GM12878 (cell line): ENCODE measurements at regions not wholly inside any gene's neighbourhood (a gene's known extent, or its start where the extent isn't known, plus 50 kb on each side); places are given as distances from the start of the nearest gene placed in this dataset.
A peak's percentile ranks its signal among the peaks of the same experiment; 100 is the strongest.

Experiments
- ATAC-seq: fragments of 200-7000 bp; cut with Tn5 transposase; 3 replicates; pipeline ENCODE4 v1.9.1; 2020; ENCODE audit warnings: mild to moderate bottlenecking, moderate library complexity
- BruUV-seq: library from RNA; stranded (reverse); fragments of 400-500 nt; replicated peaks from 2 replicates; lab custom pipeline; 2021; lab: Mats Ljungman, UMichigan
- CTCF ChIA-PET: fragments of 300-600 bp; sonication (Branson Sonifier 250); formaldehyde crosslinking; extraction: SDS; loops from one replicate; lab custom pipeline; 2021; ENCODE audit warnings: inconsistent platforms; lab: Yijun Ruan, JAX
- POLR2A ChIA-PET: fragments of 350-600 bp; formaldehyde crosslinking; extraction: SDS; loops from one replicate; lab custom pipeline; 2021; ENCODE audit warnings: inconsistent platforms; lab: Charles Lee
- RAD21 ChIA-PET: fragments of 300-600 bp; sonication (Branson Sonifier 250); formaldehyde crosslinking; loops from one replicate; lab custom pipeline; 2023; ENCODE audit warnings: antibody characterized with exemption; ENCODE audit not compliant: unreplicated experiment; lab: Charles Lee
- SMC1A ChIA-PET: fragments of 300-600 bp; sonication (Branson Sonifier 250); formaldehyde crosslinking; loops from one replicate; lab custom pipeline; 2023; ENCODE audit not compliant: unreplicated experiment, uncharacterized antibody; lab: Charles Lee
- DNase-seq: peaks from one replicate; pipeline ENCODE4 v3.0.0-alpha.2; 2011; ENCODE audit warnings: low read depth, low spot score
- FAIRE-seq: peaks from 3 replicates; lab custom pipeline; 2011; peaks lifted over from hg19 to GRCh38; lab: Jason Lieb, UNC
- H2AFZ ChIP-seq: 2 replicates; pipeline ENCODE4 v1.6.0; 2011; ENCODE audit warnings: low read depth, low read length, control low read depth; ENCODE audit not compliant: control insufficient read depth
- H3K27ac ChIP-seq: 2 replicates; pipeline ENCODE4 v1.5.1; 2011; ENCODE audit warnings: control low read depth; ENCODE audit not compliant: control insufficient read depth, insufficient read depth
- H3K27me3 ChIP-seq, 2 experiments: replicated peaks in 1 of 2; 2 replicates each; pipeline versions ENCODE4 v1.6.0 to v1.6.1; 2011; ENCODE audit warnings: low read length in 1 of 2; ENCODE audit not compliant: control insufficient read depth in 2 of 2, insufficient read depth in 2 of 2
- H3K36me3 ChIP-seq, 2 experiments: 2 replicates each; pipeline ENCODE4 v1.5.1; 2011; ENCODE audit warnings: low read length in 1 of 2; ENCODE audit not compliant: control insufficient read depth in 2 of 2, insufficient read depth in 2 of 2
- H3K4me1 ChIP-seq: 2 replicates; pipeline ENCODE4 v1.6.1; 2011; ENCODE audit warnings: mild to moderate bottlenecking, low read length, moderate library complexity, mixed read lengths; ENCODE audit not compliant: control insufficient read depth, insufficient read depth
- H3K4me2 ChIP-seq: 2 replicates; pipeline ENCODE4 v1.6.0; 2011; ENCODE audit warnings: control low read depth; ENCODE audit not compliant: control insufficient read depth, insufficient read depth
- H3K4me3 ChIP-seq: fragments of 200-600 bp; sonication (generic); 2 replicates; pipeline ENCODE4 v1.5.1; 2016
- H3K79me2 ChIP-seq: 2 replicates; pipeline ENCODE4 v1.6.0; 2011; ENCODE audit warnings: low read length; ENCODE audit not compliant: control insufficient read depth, insufficient read depth
- H3K9ac ChIP-seq: 2 replicates; pipeline ENCODE4 v1.8.0; 2011; ENCODE audit warnings: low read length, control low read depth, mixed read lengths; ENCODE audit not compliant: control insufficient read depth, insufficient read depth
- H3K9me3 ChIP-seq: replicated peaks from 3 replicates; pipeline ENCODE4 v1.5.1; 2011; ENCODE audit warnings: mild to moderate bottlenecking, low read length; ENCODE audit not compliant: control insufficient read depth, insufficient read depth
- H4K20me1 ChIP-seq: 2 replicates; pipeline ENCODE4 v1.6.0; 2011; ENCODE audit not compliant: control insufficient read depth, insufficient read depth
- E4F1 ChIP-seq: fragments of 450-650 bp; IDR thresholded peaks from 2 replicates; pipeline ENCODE4 v1.6.1; 2018; ENCODE audit warnings: borderline replicate concordance, mild to moderate bottlenecking; ENCODE audit not compliant: partially characterized antibody
- FOXM1 ChIP-seq: IDR thresholded peaks from 2 replicates; pipeline ENCODE4 v1.6.1; 2012; ENCODE audit warnings: low read depth, mild to moderate bottlenecking, inconsistent platforms, low read length, moderate library complexity
- MYB ChIP-seq: fragments of 150-350 bp; IDR thresholded peaks from 2 replicates; pipeline ENCODE4 v1.6.1; 2014; ENCODE audit warnings: mild to moderate bottlenecking, low read depth, low read length, borderline replicate concordance
- NBN ChIP-seq: fragments of 450-650 bp; IDR thresholded peaks from 2 replicates; pipeline ENCODE4 v1.6.1; 2016
- NR2F1 ChIP-seq: fragments of 450-650 bp; conservative IDR thresholded peaks from 2 replicates; pipeline ENCODE4 v1.6.1; 2017; ENCODE audit warnings: mild to moderate bottlenecking
- SIX5 ChIP-seq: IDR thresholded peaks from 2 replicates; pipeline ENCODE4 v1.6.1; 2011; ENCODE audit warnings: mild to moderate bottlenecking, low read depth, low read length, moderate library complexity; ENCODE audit not compliant: severe bottlenecking
- SMC3 ChIP-seq: IDR thresholded peaks from 2 replicates; pipeline ENCODE4 v1.6.1; 2011; ENCODE audit warnings: low read length, improper control_type of control experiment, borderline replicate concordance
- SREBF2 ChIP-seq: IDR thresholded peaks from 2 replicates; pipeline ENCODE4 v1.6.1; 2012; ENCODE audit warnings: mild to moderate bottlenecking, low read length
- WGBS: methylation state at CpG from one replicate; pipeline ENCODE4 v1.1.6; 2016; ENCODE audit warnings: low lambda C conversion rate; ENCODE audit not compliant: insufficient replicate concordance, insufficient coverage; ENCODE audit errors: missing lambda C conversion rate; 5-methylcytosine and 5-hydroxymethylcytosine counted together
- in situ Hi-C: fragments of 300-500 bp; cut with MboI; formaldehyde crosslinking; loops from 9 replicates; pipeline ENCODE4 v1.14.3; 2018; ENCODE audit warnings: mixed read lengths
- intact Hi-C: fragments of 100-400 bp; cut with micrococcal nuclease; formaldehyde crosslinking; loops from one replicate; pipeline ENCODE4 v1.14.2; 2022; ENCODE audit not compliant: unreplicated experiment
- TF ChIP-seq, protein P1 (sequence below): fragments of 450-650 bp; IDR thresholded peaks from 2 replicates; pipeline ENCODE4 v1.6.1; 2016; ENCODE audit warnings: mild to moderate bottlenecking

DNA sequence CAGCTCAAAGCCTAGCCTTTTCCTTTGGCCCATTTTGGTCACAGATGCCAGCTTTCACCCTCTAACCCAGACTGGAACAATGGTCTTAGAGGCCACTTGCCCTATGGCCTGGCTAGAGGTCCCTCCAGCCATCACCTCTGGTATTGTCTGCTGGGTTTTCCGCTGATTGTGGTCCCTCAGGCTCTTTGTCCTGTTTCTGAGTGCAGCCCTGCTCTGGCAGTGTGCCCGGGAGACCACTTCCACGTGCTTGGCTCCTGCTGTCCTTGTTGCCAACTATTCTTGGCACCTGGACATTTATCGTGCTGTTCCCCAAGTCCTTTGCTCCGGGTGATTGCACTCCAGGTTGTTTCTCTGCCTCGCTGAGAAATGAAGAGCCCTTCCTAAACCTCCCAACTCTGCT, 53.3 kb upstream of the FAM180A start:
- Histone ChIP-seq H3K9me3 (no peaks in the 10 kb centered on the region), H3K4me1 (no peaks in the 10 kb centered on the region), H3K4me3 (no peak overlapping the region), H3K79me2 (no peaks in the 10 kb centered on the region), H3K27me3 (0 out of 4 replicates have a peak, but pooled peaks cover 0 to 2% of the 10 kb centered on the region in 2 experiments), H2AFZ (no peak overlapping the region), H4K20me1 (no peaks in the 10 kb centered on the region), H3K9ac (no peak overlapping the region), H3K27ac (no peak overlapping the region), H3K4me2 (no peak overlapping the region), H3K36me3 (no peaks in the 10 kb centered on the region)
- ChIA-PET POLR2A (no interaction called here), SMC1A (interaction anchor here (2.4 kb wide), 1 partner anchor 206 kb away, joined by 15 read pairs; no protein-coding TSS in a partner anchor), CTCF (interaction anchor here (0.7 to 7.1 kb wide), 5 partner anchors 14 to 1566 kb away, joined by 3 to 81 read pairs (median 5); no protein-coding TSS in a partner anchor), RAD21 (interaction anchor here (1.4 kb wide), 1 partner anchor 207 kb away, joined by 4 read pairs; no protein-coding TSS in a partner anchor)
- in situ Hi-C loops (loop anchor here (5.0 kb wide), 1 partner anchor 205 kb away; no protein-coding TSS in a partner anchor), intact Hi-C loops (loop anchor here (1.0 to 10.0 kb wide), 4 partner anchors 207 to 1790 kb away; no protein-coding TSS in a partner anchor)
- 57% methylated on average over 6 of the region's 6 CpGs for WGBS
- DNase-seq (no peak), ATAC-seq (no peak), FAIRE-seq (no peak)
- TF ChIP-seq SIX5 (no peak), NBN (no peak), MYB (no peak), FOXM1 (no peak)
- BruUV-seq = no TSS peak

GRCh38 chr7:135801045-135801693, 52.6 kb upstream of the FAM180A start:
- peak overlapping the region; percentile 67; the same call in 1 of the 2 replicates for H2AFZ ChIP-seq
- no peak overlapping the region for H3K27ac ChIP-seq
- DNase-seq (peak; percentile 35), ATAC-seq (peak; percentile 91), FAIRE-seq (peak; percentile 99)
- H3K4me1 ChIP-seq = no peaks in the 10 kb centered on the region
- H3K79me2 ChIP-seq = no peaks in the 10 kb centered on the region
- no TSS peak for BruUV-seq
- no peaks in the 10 kb centered on the region for H3K9me3 ChIP-seq
- ChIA-PET POLR2A (no interaction called here), CTCF (interaction anchor here (0.7 to 7.1 kb wide), 11 partner anchors 14 to 1565 kb away, joined by 3 to 81 read pairs (median 4); no protein-coding TSS in a partner anchor), RAD21 (interaction anchor here (1.0 to 1.4 kb wide), 3 partner anchors 182 to 209 kb away, joined by 3 to 5 read pairs (median 4); no protein-coding TSS in a partner anchor), SMC1A (interaction anchor here (0.8 to 2.4 kb wide), 4 partner anchors 106 to 210 kb away, joined by 3 to 15 read pairs (median 4); no protein-coding TSS in a partner anchor)
- H3K27me3 ChIP-seq = 0 out of 4 replicates have a peak, but pooled peaks cover 0 to 2% of the 10 kb centered on the region in 2 experiments
- no peak overlapping the region for H3K4me2 ChIP-seq
- no peaks in the 10 kb centered on the region for H3K36me3 ChIP-seq
- 37% methylated on average over 16 of the region's 16 CpGs for WGBS
- H3K9ac ChIP-seq = no peak overlapping the region
- intact Hi-C loops = loop anchor here (1.0 to 10.0 kb wide), 4 partner anchors 208 to 1791 kb away; no protein-coding TSS in a partner anchor
- H3K4me3 ChIP-seq = no peak overlapping the region
- no peaks in the 10 kb centered on the region for H4K20me1 ChIP-seq
- in situ Hi-C loops = loop anchor here (5.0 kb wide), 1 partner anchor 206 kb away; no protein-coding TSS in a partner anchor
- TF ChIP-seq SMC3 (peak; percentile 94), FOXM1 (0 out of 2 replicates have a peak, but pooled peaks have one; percentile 34), SREBF2 (no peak), NR2F1 (peak; percentile 75), E4F1 (no peak)
- TF ChIP-seq, protein P1, sequence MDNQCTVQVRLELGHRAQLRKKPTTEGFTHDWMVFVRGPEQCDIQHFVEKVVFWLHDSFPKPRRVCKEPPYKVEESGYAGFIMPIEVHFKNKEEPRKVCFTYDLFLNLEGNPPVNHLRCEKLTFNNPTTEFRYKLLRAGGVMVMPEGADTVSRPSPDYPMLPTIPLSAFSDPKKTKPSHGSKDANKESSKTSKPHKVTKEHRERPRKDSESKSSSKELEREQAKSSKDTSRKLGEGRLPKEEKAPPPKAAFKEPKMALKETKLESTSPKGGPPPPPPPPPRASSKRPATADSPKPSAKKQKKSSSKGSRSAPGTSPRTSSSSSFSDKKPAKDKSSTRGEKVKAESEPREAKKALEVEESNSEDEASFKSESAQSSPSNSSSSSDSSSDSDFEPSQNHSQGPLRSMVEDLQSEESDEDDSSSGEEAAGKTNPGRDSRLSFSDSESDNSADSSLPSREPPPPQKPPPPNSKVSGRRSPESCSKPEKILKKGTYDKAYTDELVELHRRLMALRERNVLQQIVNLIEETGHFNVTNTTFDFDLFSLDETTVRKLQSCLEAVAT = no peak
